Uterus (tissue), 3 donors: ENCODE measurements at regions not wholly inside any gene's neighbourhood (a gene's known extent, or its start where the extent isn't known, plus 50 kb on each side); places are given as distances from the start of the nearest gene placed in this dataset.

ENCODE experiments used
- DNase-seq, 2 donors: peaks; one replicate each; pipeline ENCODE4 v3.0.0-alpha.2; 2019 to 2020
- H3K27ac ChIP-seq, 2 donors: fragments of 200-600 bp; sonication (generic); 1 replicate in 1 of 2; 2 replicates in 1 of 2; pipeline ENCODE4 v1.5.1; 2016 to 2018
- H3K27me3 ChIP-seq, 2 donors: fragments of 200-600 bp; sonication (generic); one replicate each; pipeline ENCODE4 v1.5.1; 2018 to 2019; ENCODE audit warnings: control low read depth in 1 of 2
- H3K36me3 ChIP-seq, 2 donors: fragments of 200-600 bp; sonication (generic); one replicate each; pipeline ENCODE4 v1.5.1; 2019; ENCODE audit warnings: control low read depth in 1 of 2
- H3K4me1 ChIP-seq, 2 donors: fragments of 200-600 bp; sonication (generic); one replicate each; pipeline ENCODE4 v1.5.1; 2018 to 2019; ENCODE audit warnings: control low read depth in 1 of 2
- H3K4me3 ChIP-seq, 2 donors: fragments of 200-600 bp; sonication (generic); 1 replicate in 1 of 2; 2 replicates in 1 of 2; pipeline ENCODE4 v1.5.1; 2018 to 2019; ENCODE audit warnings: mild to moderate bottlenecking in 1 of 2
- H3K9me3 ChIP-seq, 2 donors: fragments of 200-600 bp; sonication (generic); one replicate each; pipeline ENCODE4 v1.5.1; 2019; ENCODE audit warnings: control low read depth in 1 of 2
- CTCF ChIP-seq, 4 experiments: fragments of 200-600 bp in 2 of 4; fragments of 450-650 bp in 2 of 4; sonication (generic) in 2 of 4; IDR thresholded peaks; one replicate each; pipeline ENCODE4 v1.5.1; 2016 to 2019; ENCODE audit warnings: antibody characterized with exemption in 4 of 4, mild to moderate bottlenecking in 2 of 4, moderate library complexity in 1 of 4
- POLR2A ChIP-seq, 2 donors: fragments of 450-650 bp; IDR thresholded peaks; one replicate each; pipeline ENCODE4 v1.6.1; 2016; ENCODE audit warnings: antibody characterized with exemption in 2 of 2, mild to moderate bottlenecking in 1 of 2, moderate library complexity in 1 of 2
- intact Hi-C: fragments of 100-400 bp; cut with DNase I; formaldehyde crosslinking; loops from one replicate; pipeline ENCODE4 v1.15.1; 2023; ENCODE audit warnings: low total_unique reads
- donor health status: DM: yes; HTN: yes; CAD: no.

- no peaks in the 10 kb centered on the region for H3K36me3 ChIP-seq
- no peak overlapping the region for H3K27ac ChIP-seq
- no peak for DNase-seq
- H3K9me3 ChIP-seq = no peaks in the 10 kb centered on the region
- no peaks in the 10 kb centered on the region for H3K4me1 ChIP-seq
- no peaks in the 10 kb centered on the region for H3K27me3 ChIP-seq
- no peak for TF ChIP-seq POLR2A (IDR thresholded peaks at IDR 0.05)
- TF ChIP-seq CTCF (IDR thresholded peaks at IDR 0.05) = no peak
- no peak overlapping the region for H3K4me3 ChIP-seq
- intact Hi-C loops = no loop called here
Measured at GRCh38 chr15:96851613-96852012, 521.1 kb downstream of the NR2F2 start.

GRCh38 chr15:96858694-96859093 lies 528.2 kb downstream of the NR2F2 start:
- Histone ChIP-seq H3K36me3 (no peaks in the 10 kb centered on the region), H3K9me3 (no peaks in the 10 kb centered on the region), H3K27ac (no peak overlapping the region), H3K4me1 (no peaks in the 10 kb centered on the region), H3K4me3 (no peak overlapping the region), H3K27me3 (no peaks in the 10 kb centered on the region)
- intact Hi-C loops = no loop called here
- TF ChIP-seq POLR2A (IDR thresholded peaks at IDR 0.05) (no peak), CTCF (IDR thresholded peaks at IDR 0.05) (no peak)
- DNase-seq = no peak

- no peaks in the 10 kb centered on the region for H3K36me3 ChIP-seq
- intact Hi-C loops = no loop called here
- TF ChIP-seq CTCF (IDR thresholded peaks at IDR 0.05) = peak in 1 of 4 experiments; percentile 13
- TF ChIP-seq POLR2A (IDR thresholded peaks at IDR 0.05) = no peak
- no peaks in the 10 kb centered on the region for H3K4me1 ChIP-seq
- H3K27ac ChIP-seq = no peak overlapping the region
- no peak for DNase-seq
- H3K4me3 ChIP-seq = no peak overlapping the region
- no peaks in the 10 kb centered on the region for H3K9me3 ChIP-seq
- H3K27me3 ChIP-seq = no peaks in the 10 kb centered on the region
Measured at GRCh38 chr15:96860741-96861140, 530.2 kb downstream of the NR2F2 start.

GRCh38 chr15:96867992-96868391 lies 537.5 kb downstream of the NR2F2 start:
- H3K36me3 ChIP-seq = no peaks in the 10 kb centered on the region
- no peaks in the 10 kb centered on the region for H3K9me3 ChIP-seq
- no peak overlapping the region for H3K4me3 ChIP-seq
- H3K27me3 ChIP-seq = no peaks in the 10 kb centered on the region
- H3K27ac ChIP-seq = no peak overlapping the region
- no peaks in the 10 kb centered on the region for H3K4me1 ChIP-seq
- TF ChIP-seq POLR2A (IDR thresholded peaks at IDR 0.05) (no peak), CTCF (IDR thresholded peaks at IDR 0.05) (no peak)
- intact Hi-C loops = no loop called here
- no peak for DNase-seq

- intact Hi-C loops = no loop called here
- H3K36me3 ChIP-seq = no peaks in the 10 kb centered on the region
- H3K27ac ChIP-seq = no peak overlapping the region
- H3K4me3 ChIP-seq = no peak overlapping the region
- DNase-seq = no peak
- no peaks in the 10 kb centered on the region for H3K27me3 ChIP-seq
- no peak for TF ChIP-seq POLR2A (IDR thresholded peaks at IDR 0.05)
- no peaks in the 10 kb centered on the region for H3K9me3 ChIP-seq
- H3K4me1 ChIP-seq = no peaks in the 10 kb centered on the region
Measured at GRCh38 chr15:96869122-96869521, 538.6 kb downstream of the NR2F2 start.

GRCh38 chr15:96869790-96870189 lies 539.3 kb downstream of the NR2F2 start:
- no peak for TF ChIP-seq CTCF (IDR thresholded peaks at IDR 0.05)
- no peak for TF ChIP-seq POLR2A (IDR thresholded peaks at IDR 0.05)
- no peaks in the 10 kb centered on the region for H3K27me3 ChIP-seq
- no peak overlapping the region for H3K27ac ChIP-seq
- H3K4me3 ChIP-seq = no peak overlapping the region
- H3K36me3 ChIP-seq = no peaks in the 10 kb centered on the region
- intact Hi-C loops = no loop called here
- no peak for DNase-seq
- H3K9me3 ChIP-seq = no peaks in the 10 kb centered on the region
- no peaks in the 10 kb centered on the region for H3K4me1 ChIP-seq
